ENCODE measurements at regions not wholly inside any gene's neighbourhood (a gene's known extent, or its start where the extent isn't known, plus 50 kb on each side); places are given as distances from the start of the nearest gene placed in this dataset.

DNA sequence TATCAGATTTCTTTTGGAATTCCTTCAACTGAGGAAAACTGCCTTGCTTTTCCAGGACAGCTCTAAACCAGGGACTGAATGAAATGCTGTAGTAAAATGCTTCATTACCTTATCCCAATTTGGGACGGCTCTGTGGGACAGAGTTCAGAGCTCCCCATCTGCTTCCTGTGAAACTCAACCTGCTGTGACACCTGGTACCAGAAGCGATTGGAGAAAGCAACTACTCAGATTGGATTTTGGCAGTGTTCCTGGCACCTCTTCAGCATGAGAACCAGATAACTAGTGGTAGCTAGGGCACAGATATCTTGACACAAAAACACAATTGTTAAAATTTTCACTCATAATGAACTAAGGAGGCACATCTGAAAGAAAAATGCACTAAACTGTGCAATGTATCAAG is 539.1 kb downstream of the SI start:
- no peak for DNase-seq

DNA sequence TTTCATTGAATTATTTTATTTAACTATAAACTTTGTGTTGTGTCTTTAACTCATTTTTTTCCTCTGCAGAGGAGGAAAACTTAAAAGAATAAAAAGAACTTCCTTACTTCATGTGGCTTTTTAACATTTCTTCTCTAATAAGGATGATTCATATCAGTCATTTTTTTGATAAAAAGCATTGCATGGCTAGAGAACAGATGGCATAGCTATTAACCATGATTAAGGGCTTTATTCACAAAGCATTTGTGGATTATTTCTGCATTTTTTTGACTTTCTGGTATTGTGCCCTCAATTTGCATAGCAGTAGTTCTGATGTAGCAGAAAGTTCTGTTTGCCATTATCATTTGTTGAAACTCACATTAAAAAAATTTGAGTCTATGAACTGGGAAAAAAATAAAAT is 540.8 kb downstream of the SI start:
- no peak for DNase-seq

DNA sequence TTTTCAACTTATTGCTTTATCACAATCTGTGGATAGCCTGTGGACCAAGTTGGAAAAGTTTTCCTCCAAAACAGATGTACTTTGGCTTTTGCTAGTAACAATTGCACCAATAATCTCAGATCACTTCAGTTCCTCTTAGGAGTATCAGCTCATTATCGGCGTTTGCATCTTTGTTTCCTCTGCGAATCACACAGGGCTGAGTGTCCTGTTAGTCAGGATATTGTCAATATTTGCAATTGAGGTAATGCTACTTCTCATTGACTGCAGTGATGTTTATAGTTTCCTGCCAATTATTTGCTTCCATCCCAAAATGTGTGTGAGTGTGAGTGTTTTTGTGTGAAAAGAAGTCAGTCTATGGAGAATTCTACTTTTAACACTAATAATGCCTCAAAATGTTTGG is 545.0 kb downstream of the SI start:
- DNase-seq = no peak

DNA sequence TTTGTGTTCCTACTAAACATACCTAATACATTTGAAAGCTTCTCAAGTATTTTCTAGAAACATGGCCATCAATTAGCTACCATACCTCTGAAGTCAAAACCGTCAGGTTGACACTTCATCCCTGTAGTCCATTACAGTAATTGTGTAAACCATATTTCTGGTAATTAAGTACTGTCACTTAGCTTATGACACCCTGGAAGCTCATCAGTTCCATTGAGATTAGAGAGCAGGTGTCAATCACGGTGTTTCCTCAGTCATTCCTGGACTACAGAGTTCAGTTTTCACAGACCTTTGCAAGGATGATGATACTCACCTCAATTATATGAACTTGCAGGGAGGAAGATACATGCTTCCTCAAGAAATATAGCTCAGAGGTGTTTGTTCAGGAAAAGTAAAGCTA is 552.0 kb downstream of the SI start:
- DNase-seq = no peak

DNA sequence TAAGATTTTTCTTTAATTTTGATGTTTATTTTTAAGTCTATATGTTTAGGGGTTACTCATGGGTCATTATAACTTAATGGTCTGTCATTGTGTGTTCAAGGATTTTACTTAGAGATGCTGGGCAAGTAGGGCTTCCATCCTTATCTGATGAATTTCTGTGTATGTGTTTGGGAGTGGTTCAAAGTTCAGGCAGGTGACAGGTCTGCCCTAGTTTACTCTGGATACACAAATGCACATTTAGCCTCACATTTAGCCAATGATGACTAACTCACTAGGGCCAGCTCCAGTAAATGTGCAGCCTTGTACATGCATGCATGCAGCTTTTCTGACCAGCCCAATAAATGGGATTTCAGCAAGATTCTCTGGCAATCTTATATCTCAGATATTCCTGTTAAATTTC is 554.1 kb downstream of the SI start:
- DNase-seq = no peak

GRCh38 chr3:164522073-164522763 is 556.1 kb downstream of the SI start:
- no peak for DNase-seq

DNA sequence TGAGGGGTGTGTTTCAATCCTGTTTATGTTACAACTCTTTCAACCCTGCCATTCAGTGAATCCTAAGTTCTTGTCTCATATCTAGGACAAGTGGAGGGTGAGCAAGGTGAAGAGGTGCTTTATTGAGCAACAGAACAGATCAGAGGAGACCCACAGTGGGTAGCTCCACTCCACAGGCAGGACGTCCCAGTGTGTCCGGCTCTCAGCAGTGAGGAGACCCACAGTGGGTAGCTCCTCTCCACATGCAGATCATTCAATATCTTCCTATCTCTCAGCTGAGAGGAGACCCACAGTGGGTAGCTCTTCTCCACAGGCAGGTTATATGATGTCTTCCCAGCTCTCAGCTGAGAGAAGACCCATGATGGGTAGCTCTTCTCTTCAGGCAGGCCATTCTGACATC is 556.7 kb downstream of the SI start:
- no peak for DNase-seq

- no peak for DNase-seq
Observed at GRCh38 chr3:164521139-164521538, 557.2 kb downstream of the SI start.

- no peak for DNase-seq
Observed at GRCh38 chr3:164515256-164515655, 563.0 kb downstream of the SI start.

- no peak for DNase-seq
Observed at GRCh38 chr3:164514576-164514975, 563.7 kb downstream of the SI start.

DNA sequence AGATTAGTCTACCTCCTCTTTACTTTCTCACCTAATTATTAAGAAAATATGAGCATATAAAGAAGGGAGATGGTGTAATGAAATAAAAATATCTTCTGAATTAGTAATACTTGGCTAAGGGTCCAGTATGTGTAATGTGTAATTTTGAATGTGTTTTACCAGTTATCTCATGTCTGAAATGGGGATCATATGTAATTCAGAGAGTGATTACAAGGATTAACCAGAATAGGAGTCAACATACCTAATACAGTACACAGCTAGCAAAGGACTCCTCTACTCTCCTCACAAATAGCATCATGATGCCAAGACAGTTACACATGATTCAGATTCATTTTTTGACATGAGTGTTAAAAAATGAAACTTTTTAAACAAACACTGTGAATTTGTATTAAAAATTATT is 570.4 kb downstream of the SI start:
- DNase-seq = no peak

GRCh38 chr3:164498917-164499316 is 579.4 kb downstream of the SI start:
- DNase-seq = no peak

DNA sequence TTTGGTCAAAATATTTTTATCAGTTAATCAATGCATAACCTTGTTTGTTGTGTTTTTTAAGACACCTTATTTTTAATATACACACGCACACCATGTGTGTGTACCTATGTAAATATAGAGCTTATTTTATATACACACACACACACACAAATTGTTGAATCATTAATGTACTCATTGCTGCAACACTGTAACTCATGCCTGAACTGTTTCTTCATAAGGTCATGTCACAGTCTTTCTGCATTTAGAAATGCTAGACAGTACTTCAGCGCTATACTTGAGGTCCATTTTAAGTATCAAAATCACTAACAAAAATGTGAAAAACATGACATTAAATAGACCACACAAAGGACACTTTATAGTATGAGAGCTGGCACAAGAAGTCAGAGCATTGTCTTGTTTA is 589.4 kb downstream of the SI start:
- DNase-seq = no peak

GRCh38 chr3:164486150-164486549 is 592.1 kb downstream of the SI start:
- no peak for DNase-seq

DNA sequence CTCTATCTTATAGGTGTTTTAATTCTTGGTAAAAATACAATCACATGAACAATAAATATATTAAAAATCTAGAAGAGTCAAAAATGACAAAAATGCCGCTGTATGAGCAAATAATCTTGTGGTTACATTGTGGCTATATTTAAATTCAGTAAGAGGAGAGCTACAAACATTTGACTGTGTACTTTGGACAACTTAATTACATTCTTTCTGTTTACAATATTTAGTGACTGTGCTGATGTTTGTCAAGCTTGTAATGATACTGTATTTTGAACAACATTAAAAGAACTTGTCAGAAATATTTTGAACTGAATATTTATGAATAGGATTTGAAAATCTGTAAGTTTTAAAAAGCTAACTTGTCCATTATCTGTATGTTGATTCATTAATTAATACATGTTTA is 598.3 kb downstream of the SI start:
- no peak for DNase-seq

GRCh38 chr3:164479406-164479805 is 598.9 kb downstream of the SI start:
- no peak for DNase-seq

DNA sequence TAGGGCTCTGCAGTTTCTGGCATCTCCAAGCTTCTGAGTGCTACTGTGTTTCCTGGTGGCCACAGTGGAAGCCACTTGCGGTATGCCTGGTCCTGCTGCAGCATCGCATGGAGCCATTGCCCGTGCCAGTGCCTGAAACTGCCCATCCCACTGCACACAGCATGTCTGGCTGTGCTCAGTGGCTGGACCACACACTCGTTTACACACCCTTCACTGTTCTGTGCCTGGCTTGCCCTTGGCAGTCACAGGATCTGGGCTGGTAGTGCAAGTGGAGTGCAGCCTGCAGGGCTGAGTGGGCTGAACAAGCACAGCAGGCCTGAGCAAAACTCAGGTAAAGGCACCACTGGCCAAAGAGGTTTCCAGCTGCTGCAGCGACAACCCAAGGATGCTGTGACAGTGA is 600.0 kb downstream of the SI start:
- DNase-seq = no peak

GRCh38 chr3:164477403-164477802 is 600.9 kb downstream of the SI start:
- DNase-seq = no peak

DNA sequence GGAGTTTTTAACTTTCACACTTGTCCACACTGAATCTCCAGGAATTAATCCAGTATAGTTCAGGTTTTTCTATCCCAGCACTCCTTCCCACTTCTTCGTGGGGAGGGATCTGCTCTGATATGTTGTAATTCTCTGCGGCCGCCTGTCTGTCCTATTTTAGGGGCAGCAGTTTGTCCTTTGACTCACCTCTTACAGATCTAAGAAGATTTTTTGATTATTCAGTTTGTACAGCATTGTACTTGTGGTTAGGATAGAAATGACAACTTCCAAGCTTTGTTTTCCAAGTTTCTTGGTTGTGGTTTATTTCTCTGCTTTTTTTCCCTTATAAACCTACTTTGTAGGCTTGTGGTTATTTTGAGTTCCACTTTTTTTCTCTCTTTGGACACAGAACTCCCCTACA is 601.7 kb downstream of the SI start:
- no peak for DNase-seq

- no peak for DNase-seq
Observed at GRCh38 chr3:164470471-164470870, 607.8 kb downstream of the SI start.

- DNase-seq = no peak
Observed at GRCh38 chr3:164468055-164468454, 610.2 kb downstream of the SI start.

- no peak for DNase-seq
Observed at GRCh38 chr3:164467007-164467406, 611.3 kb downstream of the SI start.

DNA sequence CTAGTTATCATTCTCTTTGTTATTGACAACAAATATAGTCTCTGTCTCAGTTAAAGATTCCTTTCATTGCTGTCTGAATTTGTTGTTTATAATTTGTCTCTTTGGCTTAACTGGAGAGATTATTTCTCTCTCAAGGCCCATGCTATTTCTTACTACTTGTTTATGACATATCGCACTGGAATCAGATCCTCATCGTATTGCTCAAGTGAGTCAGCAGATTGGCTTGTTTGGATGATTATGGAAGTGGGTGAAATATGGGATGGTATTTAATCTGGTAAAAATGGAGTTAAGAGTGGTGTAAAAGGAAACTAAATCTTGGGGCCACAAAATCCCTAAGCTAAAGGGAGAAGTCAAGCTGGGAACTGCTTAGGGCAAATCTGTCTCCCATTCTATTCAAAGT is 613.1 kb downstream of the SI start:
- DNase-seq = no peak

DNA sequence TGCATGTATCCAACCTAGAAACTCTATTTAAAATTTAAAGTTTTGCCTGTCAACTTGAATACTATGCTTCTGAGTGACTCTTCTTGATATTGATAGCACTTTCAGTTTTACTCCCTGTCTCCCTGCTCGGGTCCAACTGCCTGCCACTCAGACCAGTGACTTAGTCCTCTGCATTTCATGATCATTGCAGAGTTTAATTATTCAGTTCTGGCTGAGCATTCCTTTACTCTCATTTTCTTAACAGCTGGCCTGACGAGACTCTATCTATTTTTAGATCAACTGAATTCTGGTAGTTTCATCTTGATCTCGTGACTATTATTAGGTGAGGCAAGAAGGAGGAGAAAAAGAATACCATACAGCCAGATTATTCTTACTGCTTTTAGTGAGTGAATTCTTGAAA is 617.4 kb downstream of the SI start:
- no peak for DNase-seq

DNA sequence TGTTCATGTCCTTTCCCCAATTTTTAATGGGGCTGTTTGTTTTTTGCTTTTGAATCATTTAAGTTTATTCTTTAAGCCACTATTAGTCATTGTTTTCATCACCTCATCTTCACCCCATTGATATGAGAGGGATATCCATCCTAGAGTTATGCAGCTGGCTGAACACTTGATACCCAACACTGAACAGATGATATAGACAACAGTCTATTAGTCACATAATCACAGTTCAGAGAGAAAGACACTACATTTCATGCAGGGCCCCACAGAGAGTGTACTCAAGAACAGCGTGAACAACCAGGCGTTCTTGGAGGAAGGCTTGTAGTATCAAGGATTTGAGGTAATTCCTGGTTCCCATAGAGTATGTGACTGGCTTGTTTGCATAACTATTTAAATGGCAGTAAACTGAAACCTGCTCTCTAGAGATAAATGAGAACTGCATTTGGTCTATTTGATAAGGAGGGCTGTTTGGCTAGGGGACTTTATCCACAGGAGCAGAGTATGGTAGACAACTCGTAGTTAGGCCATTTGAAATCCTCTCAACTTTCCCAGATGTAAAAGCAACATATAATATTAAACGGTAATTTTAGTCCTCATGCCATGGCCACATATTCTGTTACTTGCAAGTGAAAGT is 618.7 kb downstream of the SI start:
- no peak for DNase-seq

Data from retina (tissue), 1 donor.